ENCODE measurements at regions not wholly inside any gene's neighbourhood (a gene's known extent, or its start where the extent isn't known, plus 50 kb on each side); places are given as distances from the start of the nearest gene placed in this dataset.

DNA sequence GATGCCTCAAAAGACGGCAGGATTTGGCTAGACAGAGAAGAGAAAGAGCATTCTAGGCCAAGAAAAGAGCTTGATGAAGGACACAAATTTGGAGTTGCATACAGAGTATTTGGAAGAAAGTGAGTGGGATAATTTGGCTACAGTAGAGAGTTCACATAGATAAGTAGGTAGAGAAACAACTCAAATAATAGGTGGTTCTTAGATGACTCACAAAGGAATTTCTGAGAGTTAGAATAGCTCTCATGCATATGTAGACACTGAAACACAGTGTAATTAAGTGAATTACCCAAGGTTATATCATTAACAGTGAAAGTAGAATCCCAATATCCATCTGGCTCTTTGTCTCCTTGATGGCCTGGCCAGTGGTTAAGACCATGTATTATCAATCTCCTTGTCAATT, 228.6 kb upstream of the DDI1 start:
- CTCF ChIA-PET: no interaction called here
- no peak for DNase-seq (ENCODE audit: low read depth, low spot score)

DNA sequence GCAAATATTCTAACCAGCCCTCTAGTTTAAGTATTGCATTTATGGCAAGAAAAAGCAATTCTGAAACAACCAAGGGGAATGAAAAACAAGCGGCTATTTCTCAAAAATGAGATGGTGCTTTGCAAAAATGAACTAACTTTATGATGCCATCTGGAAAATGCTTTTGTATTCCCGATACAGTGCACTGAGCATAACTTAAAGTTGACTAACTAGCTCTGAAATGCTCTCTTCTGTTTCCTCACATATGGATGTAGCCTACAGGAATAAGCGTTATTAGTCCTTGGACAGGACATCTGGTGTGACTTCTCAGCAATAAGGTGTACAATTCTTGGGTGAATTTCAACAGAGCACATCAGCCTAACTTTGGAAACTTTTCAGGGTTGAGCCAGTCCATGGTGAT, 228.2 kb upstream of the DDI1 start:
- no peaks in the 10 kb centered on the region for H3K36me3 ChIP-seq (ENCODE audit: control insufficient read depth, insufficient read depth, low read length)
- in situ Hi-C loops (cut with HindIII; ENCODE audit: low pct_unique_long_range_greater_than_20kb, low sequenced_read_pairs): no loop called here
- intact Hi-C loops (cut with micrococcal nuclease; ENCODE audit: unreplicated experiment): no loop called here
- no peak overlapping the region for H3K27ac ChIP-seq (ENCODE audit: low read length)
- no peak for DNase-seq (ENCODE audit: low read depth, low spot score)
- TF ChIP-seq, protein P1, sequence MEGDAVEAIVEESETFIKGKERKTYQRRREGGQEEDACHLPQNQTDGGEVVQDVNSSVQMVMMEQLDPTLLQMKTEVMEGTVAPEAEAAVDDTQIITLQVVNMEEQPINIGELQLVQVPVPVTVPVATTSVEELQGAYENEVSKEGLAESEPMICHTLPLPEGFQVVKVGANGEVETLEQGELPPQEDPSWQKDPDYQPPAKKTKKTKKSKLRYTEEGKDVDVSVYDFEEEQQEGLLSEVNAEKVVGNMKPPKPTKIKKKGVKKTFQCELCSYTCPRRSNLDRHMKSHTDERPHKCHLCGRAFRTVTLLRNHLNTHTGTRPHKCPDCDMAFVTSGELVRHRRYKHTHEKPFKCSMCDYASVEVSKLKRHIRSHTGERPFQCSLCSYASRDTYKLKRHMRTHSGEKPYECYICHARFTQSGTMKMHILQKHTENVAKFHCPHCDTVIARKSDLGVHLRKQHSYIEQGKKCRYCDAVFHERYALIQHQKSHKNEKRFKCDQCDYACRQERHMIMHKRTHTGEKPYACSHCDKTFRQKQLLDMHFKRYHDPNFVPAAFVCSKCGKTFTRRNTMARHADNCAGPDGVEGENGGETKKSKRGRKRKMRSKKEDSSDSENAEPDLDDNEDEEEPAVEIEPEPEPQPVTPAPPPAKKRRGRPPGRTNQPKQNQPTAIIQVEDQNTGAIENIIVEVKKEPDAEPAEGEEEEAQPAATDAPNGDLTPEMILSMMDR (IDR thresholded peaks at IDR 0.05): no peak
- TF ChIP-seq TCF7L2 (IDR thresholded peaks at IDR 0.05; ENCODE audit: low read depth, low read length) (no peak), SIN3A (IDR thresholded peaks at IDR 0.05; ENCODE audit: borderline replicate concordance, insufficient read depth, low read depth, low read length) (no peak)
- TF ChIP-seq, protein P2, sequence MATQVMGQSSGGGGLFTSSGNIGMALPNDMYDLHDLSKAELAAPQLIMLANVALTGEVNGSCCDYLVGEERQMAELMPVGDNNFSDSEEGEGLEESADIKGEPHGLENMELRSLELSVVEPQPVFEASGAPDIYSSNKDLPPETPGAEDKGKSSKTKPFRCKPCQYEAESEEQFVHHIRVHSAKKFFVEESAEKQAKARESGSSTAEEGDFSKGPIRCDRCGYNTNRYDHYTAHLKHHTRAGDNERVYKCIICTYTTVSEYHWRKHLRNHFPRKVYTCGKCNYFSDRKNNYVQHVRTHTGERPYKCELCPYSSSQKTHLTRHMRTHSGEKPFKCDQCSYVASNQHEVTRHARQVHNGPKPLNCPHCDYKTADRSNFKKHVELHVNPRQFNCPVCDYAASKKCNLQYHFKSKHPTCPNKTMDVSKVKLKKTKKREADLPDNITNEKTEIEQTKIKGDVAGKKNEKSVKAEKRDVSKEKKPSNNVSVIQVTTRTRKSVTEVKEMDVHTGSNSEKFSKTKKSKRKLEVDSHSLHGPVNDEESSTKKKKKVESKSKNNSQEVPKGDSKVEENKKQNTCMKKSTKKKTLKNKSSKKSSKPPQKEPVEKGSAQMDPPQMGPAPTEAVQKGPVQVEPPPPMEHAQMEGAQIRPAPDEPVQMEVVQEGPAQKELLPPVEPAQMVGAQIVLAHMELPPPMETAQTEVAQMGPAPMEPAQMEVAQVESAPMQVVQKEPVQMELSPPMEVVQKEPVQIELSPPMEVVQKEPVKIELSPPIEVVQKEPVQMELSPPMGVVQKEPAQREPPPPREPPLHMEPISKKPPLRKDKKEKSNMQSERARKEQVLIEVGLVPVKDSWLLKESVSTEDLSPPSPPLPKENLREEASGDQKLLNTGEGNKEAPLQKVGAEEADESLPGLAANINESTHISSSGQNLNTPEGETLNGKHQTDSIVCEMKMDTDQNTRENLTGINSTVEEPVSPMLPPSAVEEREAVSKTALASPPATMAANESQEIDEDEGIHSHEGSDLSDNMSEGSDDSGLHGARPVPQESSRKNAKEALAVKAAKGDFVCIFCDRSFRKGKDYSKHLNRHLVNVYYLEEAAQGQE (IDR thresholded peaks at IDR 0.05; ENCODE audit: insufficient read depth in 1 of 2, low read depth in 2 of 2, low read length in 1 of 2): no peak
- H3K4me3 ChIP-seq (ENCODE audit: low read depth in 2 of 2, low read length in 2 of 2): no peak overlapping the region
- H3K4me1 ChIP-seq (ENCODE audit: control insufficient read depth, insufficient read depth, low read length): no peaks in the 10 kb centered on the region
- CTCF ChIA-PET: no interaction called here
- ATAC-seq: no peak
- no TSS peak for BruUV-seq (replicated peaks)
- no peaks in the 10 kb centered on the region for H3K27me3 ChIP-seq (ENCODE audit: control insufficient read depth, insufficient read depth, low read length)
- no peaks in the 10 kb centered on the region for H3K9me3 ChIP-seq (ENCODE audit: control insufficient read depth, insufficient read depth, low read depth, low read length)
- POLR2A ChIA-PET: no interaction called here

More for the DNA sequence above, 228.6 kb upstream of the DDI1 start:
- TF ChIP-seq SIN3A (IDR thresholded peaks at IDR 0.05; ENCODE audit: borderline replicate concordance, insufficient read depth, low read depth, low read length) (no peak), POLR2AphosphoS5 (IDR thresholded peaks at IDR 0.05; ENCODE audit: low read depth, low read length) (no peak), TCF7L2 (IDR thresholded peaks at IDR 0.05; ENCODE audit: low read depth, low read length) (no peak)
- TF ChIP-seq, protein P1 (IDR thresholded peaks at IDR 0.05): no peak
- TF ChIP-seq, protein P2 (IDR thresholded peaks at IDR 0.05; ENCODE audit: insufficient read depth in 1 of 2, low read depth in 2 of 2, low read length in 1 of 2): no peak
- Histone ChIP-seq H3K36me3 (ENCODE audit: control insufficient read depth, insufficient read depth, low read length) (no peaks in the 10 kb centered on the region), H3K27ac (ENCODE audit: low read length) (no peak overlapping the region), H3K9me3 (ENCODE audit: control insufficient read depth, insufficient read depth, low read depth, low read length) (no peaks in the 10 kb centered on the region), H3K4me3 (ENCODE audit: low read depth in 2 of 2, low read length in 2 of 2) (no peak overlapping the region), H3K27me3 (ENCODE audit: control insufficient read depth, insufficient read depth, low read length) (no peaks in the 10 kb centered on the region), H3K4me1 (ENCODE audit: control insufficient read depth, insufficient read depth, low read length) (no peaks in the 10 kb centered on the region)
- no TSS peak for BruUV-seq (replicated peaks)
- no peak for ATAC-seq
- POLR2A ChIA-PET: no interaction called here
- in situ Hi-C loops (cut with HindIII; ENCODE audit: low pct_unique_long_range_greater_than_20kb, low sequenced_read_pairs) (no loop called here), intact Hi-C loops (cut with micrococcal nuclease; ENCODE audit: unreplicated experiment) (no loop called here)
